ENCODE measurements at regions not wholly inside any gene's neighbourhood (a gene's known extent, or its start where the extent isn't known, plus 50 kb on each side); places are given as distances from the start of the nearest gene placed in this dataset.

GRCh38 chr5:34533582-34534522 lies 122.3 kb upstream of the RAI14 start:
- peak; percentile 92 for DNase-seq (ENCODE audit: low read depth)

- DNase-seq (ENCODE audit: low read depth) = peak; percentile 97
Measured at GRCh38 chr5:34534523-34535103, 121.5 kb upstream of the RAI14 start.

- DNase-seq (ENCODE audit: low read depth) = no peak
Measured at GRCh38 chr5:34535433-34535832, 120.7 kb upstream of the RAI14 start.

- DNase-seq (ENCODE audit: low read depth) = peak; percentile 49
Measured at GRCh38 chr5:34535944-34536623, 120.0 kb upstream of the RAI14 start.

- no peak for DNase-seq (ENCODE audit: low read depth)
Measured at GRCh38 chr5:34536699-34537098, 119.4 kb upstream of the RAI14 start.

GRCh38 chr5:34538026-34538672 lies 118.0 kb upstream of the RAI14 start:
- DNase-seq (ENCODE audit: low read depth) = peak; percentile 38

GRCh38 chr5:34539183-34539582 lies 116.9 kb upstream of the RAI14 start:
- no peak for DNase-seq (ENCODE audit: low read depth)

GRCh38 chr5:34541067-34541466 lies 115.1 kb upstream of the RAI14 start:
- no peak for DNase-seq (ENCODE audit: low read depth)

GRCh38 chr5:34542818-34543217 lies 113.3 kb upstream of the RAI14 start:
- no peak for DNase-seq (ENCODE audit: low read depth)

GRCh38 chr5:34543687-34544086 lies 112.4 kb upstream of the RAI14 start:
- no peak for DNase-seq (ENCODE audit: low read depth)

GRCh38 chr5:34544403-34544802 lies 111.7 kb upstream of the RAI14 start:
- no peak for DNase-seq (ENCODE audit: low read depth)

- DNase-seq (ENCODE audit: low read depth) = no peak
Measured at GRCh38 chr5:34545164-34545563, 111.0 kb upstream of the RAI14 start.

GRCh38 chr5:34545626-34546025 lies 110.5 kb upstream of the RAI14 start:
- no peak for DNase-seq (ENCODE audit: low read depth)

- DNase-seq (ENCODE audit: low read depth) = no peak
Measured at GRCh38 chr5:34547300-34548085, 108.6 kb upstream of the RAI14 start.

- no peak for DNase-seq (ENCODE audit: low read depth)
Measured at GRCh38 chr5:34548086-34548403, 108.1 kb upstream of the RAI14 start.

- no peak for DNase-seq (ENCODE audit: low read depth)
Measured at GRCh38 chr5:34550247-34550646, 105.9 kb upstream of the RAI14 start.

- no peak for DNase-seq (ENCODE audit: low read depth)
Measured at GRCh38 chr5:34550964-34551363, 105.2 kb upstream of the RAI14 start.

GRCh38 chr5:34551911-34552433 lies 104.2 kb upstream of the RAI14 start:
- no peak for DNase-seq (ENCODE audit: low read depth)

GRCh38 chr5:34552686-34553085 lies 103.4 kb upstream of the RAI14 start:
- DNase-seq (ENCODE audit: low read depth) = peak; percentile 25

- no peak for DNase-seq (ENCODE audit: low read depth)
Measured at GRCh38 chr5:34553581-34553980, 102.5 kb upstream of the RAI14 start.

- DNase-seq (ENCODE audit: low read depth) = no peak
Measured at GRCh38 chr5:34554641-34555040, 101.5 kb upstream of the RAI14 start.
